ENCODE measurements at regions not wholly inside any gene's neighbourhood (a gene's known extent, or its start where the extent isn't known, plus 50 kb on each side); places are given as distances from the start of the nearest gene placed in this dataset.

- H4K91ac ChIP-seq (ENCODE audit: low read depth, low read length, poor library complexity), result no peak overlapping the region
- peak overlapping the region; percentile 11 for H3K18ac ChIP-seq (ENCODE audit: low read length)
- no peak overlapping the region for H2AK5ac ChIP-seq (ENCODE audit: low read depth, low read length)
- no peak overlapping the region for H3K27ac ChIP-seq (replicated peaks; ENCODE audit: low read length)
- H3K9ac ChIP-seq (ENCODE audit: low read depth, low read length, poor library complexity), result no peak overlapping the region
- WGBS, 2 donors (ENCODE audit: extremely low coverage in 2 of 2, insufficient read length in 2 of 2, insufficient replicate concordance in 1 of 2), result no CpG with 5 or more reads among the region's 4 CpGs
- no peak overlapping the region for H2AFZ ChIP-seq (ENCODE audit: low read length)
- H3K23ac ChIP-seq (ENCODE audit: low read depth, low read length, poor library complexity), result no peak overlapping the region
- no peak overlapping the region for H3K14ac ChIP-seq (ENCODE audit: low read length)
- H3K4me2 ChIP-seq (ENCODE audit: insufficient read depth, low read length, poor library complexity, severe bottlenecking), result no peak overlapping the region
- no peak overlapping the region for H4K8ac ChIP-seq (ENCODE audit: low read depth, low read length)
- H3K4ac ChIP-seq (ENCODE audit: low read length), result no peak overlapping the region
- H3K4me3 ChIP-seq (ENCODE audit: low read length in 2 of 2), result no peak overlapping the region
- H2BK120ac ChIP-seq (ENCODE audit: low read depth, low read length), result no peak overlapping the region
- DNase-seq (ENCODE audit: low spot score), result no peak
- no peak overlapping the region for H2BK12ac ChIP-seq (ENCODE audit: low read length)
- peak overlapping the region; percentile 17 for H2BK5ac ChIP-seq (ENCODE audit: low read length)
- no peaks in the 10 kb centered on the region for H3K36me3 ChIP-seq (replicated peaks in 1 of 2; ENCODE audit: control insufficient read depth in 2 of 2, insufficient read depth in 2 of 2, low read length in 2 of 2)
- H3K4me1 ChIP-seq (ENCODE audit: control insufficient read depth in 2 of 2, insufficient read depth in 1 of 2, low read depth in 1 of 2, low read length in 2 of 2), result peaks cover 7 to 13% of the 10 kb centered on the region in 2 donors
- no peak overlapping the region for H2BK15ac ChIP-seq (ENCODE audit: low read length)
- H3K9me3 ChIP-seq (replicated peaks in 1 of 2; ENCODE audit: control insufficient read depth in 2 of 2, insufficient read depth in 1 of 2, low read depth in 1 of 2, low read length in 2 of 2), result no peaks in the 10 kb centered on the region
- no peaks in the 10 kb centered on the region for H3K27me3 ChIP-seq (ENCODE audit: control insufficient read depth in 3 of 3, insufficient read depth in 3 of 3, low read depth in 1 of 3, low read length in 3 of 3)
- H3K79me1 ChIP-seq (ENCODE audit: low read depth, low read length), result no peaks in the 10 kb centered on the region
These were observed 52.8 kb upstream of the OTOF start for GRCh38 chr2:26530696-26531095.

GRCh38 chr2:26530240-26530540 is 52.3 kb upstream of the OTOF start:
- no peaks in the 10 kb centered on the region for H3K79me1 ChIP-seq (ENCODE audit: low read depth, low read length)
- H3K14ac ChIP-seq (ENCODE audit: low read length), result no peak overlapping the region
- no peak overlapping the region for H3K4me2 ChIP-seq (ENCODE audit: insufficient read depth, low read length, poor library complexity, severe bottlenecking)
- H3K9ac ChIP-seq (ENCODE audit: low read depth, low read length, poor library complexity), result no peak overlapping the region
- H2BK120ac ChIP-seq (ENCODE audit: low read depth, low read length), result no peak overlapping the region
- H2AFZ ChIP-seq (ENCODE audit: low read length), result peak overlapping the region; percentile 85
- H3K18ac ChIP-seq (ENCODE audit: low read length), result peak overlapping the region; percentile 24
- H3K4me1 ChIP-seq (ENCODE audit: control insufficient read depth in 2 of 2, insufficient read depth in 1 of 2, low read depth in 1 of 2, low read length in 2 of 2), result peaks cover 7 to 13% of the 10 kb centered on the region in 2 donors
- H4K8ac ChIP-seq (ENCODE audit: low read depth, low read length), result no peak overlapping the region
- H2BK5ac ChIP-seq (ENCODE audit: low read length), result peak overlapping the region; percentile 17
- no peaks in the 10 kb centered on the region for H3K9me3 ChIP-seq (replicated peaks in 1 of 2; ENCODE audit: control insufficient read depth in 2 of 2, insufficient read depth in 1 of 2, low read depth in 1 of 2, low read length in 2 of 2)
- H3K23ac ChIP-seq (ENCODE audit: low read depth, low read length, poor library complexity), result no peak overlapping the region
- peak overlapping the region; percentile 30 for H2AK5ac ChIP-seq (ENCODE audit: low read depth, low read length)
- H3K4ac ChIP-seq (ENCODE audit: low read length), result no peak overlapping the region
- no peak overlapping the region for H3K4me3 ChIP-seq (ENCODE audit: low read length in 2 of 2)
- no peak overlapping the region for H2BK12ac ChIP-seq (ENCODE audit: low read length)
- H2BK15ac ChIP-seq (ENCODE audit: low read length), result no peak overlapping the region
- WGBS, 2 donors (ENCODE audit: extremely low coverage in 2 of 2, insufficient read length in 2 of 2, insufficient replicate concordance in 1 of 2), result no CpG with 5 or more reads among the region's 10 CpGs
- no peak overlapping the region for H4K91ac ChIP-seq (ENCODE audit: low read depth, low read length, poor library complexity)
- no peak for DNase-seq (ENCODE audit: low spot score)
- no peak overlapping the region for H3K27ac ChIP-seq (replicated peaks; ENCODE audit: low read length)
- no peaks in the 10 kb centered on the region for H3K36me3 ChIP-seq (replicated peaks in 1 of 2; ENCODE audit: control insufficient read depth in 2 of 2, insufficient read depth in 2 of 2, low read length in 2 of 2)
- H3K27me3 ChIP-seq (ENCODE audit: control insufficient read depth in 3 of 3, insufficient read depth in 3 of 3, low read depth in 1 of 3, low read length in 3 of 3), result peaks cover 0 to 3% (median 0%) of the 10 kb centered on the region in 3 experiments

- Histone ChIP-seq H2AK5ac (ENCODE audit: low read depth, low read length) (peak overlapping the region; percentile 40), H3K27me3 (ENCODE audit: control insufficient read depth in 3 of 3, insufficient read depth in 3 of 3, low read depth in 1 of 3, low read length in 3 of 3) (peaks cover 0 to 9% (median 0%) of the 10 kb centered on the region in 3 experiments), H3K79me1 (ENCODE audit: low read depth, low read length) (no peaks in the 10 kb centered on the region), H4K8ac (ENCODE audit: low read depth, low read length) (no peak overlapping the region), H2BK5ac (ENCODE audit: low read length) (peak overlapping the region; percentile 17), H3K4ac (ENCODE audit: low read length) (no peak overlapping the region), H2AFZ (ENCODE audit: low read length) (peak overlapping the region; percentile 85), H2BK15ac (ENCODE audit: low read length) (peak overlapping the region; percentile 19), H3K9ac (ENCODE audit: low read depth, low read length, poor library complexity) (peak overlapping the region; percentile 66), H3K23ac (ENCODE audit: low read depth, low read length, poor library complexity) (no peak overlapping the region), H2BK120ac (ENCODE audit: low read depth, low read length) (no peak overlapping the region), H3K27ac (replicated peaks; ENCODE audit: low read length) (no peak overlapping the region), H3K14ac (ENCODE audit: low read length) (no peak overlapping the region), H3K18ac (ENCODE audit: low read length) (peak overlapping the region; percentile 49), H3K4me2 (ENCODE audit: insufficient read depth, low read length, poor library complexity, severe bottlenecking) (no peak overlapping the region), H3K4me1 (ENCODE audit: control insufficient read depth in 2 of 2, insufficient read depth in 1 of 2, low read depth in 1 of 2, low read length in 2 of 2) (peaks cover 7 to 13% of the 10 kb centered on the region in 2 donors), H3K4me3 (ENCODE audit: low read length in 2 of 2) (no peak overlapping the region), H3K9me3 (replicated peaks in 1 of 2; ENCODE audit: control insufficient read depth in 2 of 2, insufficient read depth in 1 of 2, low read depth in 1 of 2, low read length in 2 of 2) (no peaks in the 10 kb centered on the region), H2BK12ac (ENCODE audit: low read length) (no peak overlapping the region), H3K36me3 (replicated peaks in 1 of 2; ENCODE audit: control insufficient read depth in 2 of 2, insufficient read depth in 2 of 2, low read length in 2 of 2) (no peaks in the 10 kb centered on the region), H4K91ac (ENCODE audit: low read depth, low read length, poor library complexity) (no peak overlapping the region)
- no CpG with 5 or more reads among the region's 20 CpGs for WGBS, 2 donors (ENCODE audit: extremely low coverage in 2 of 2, insufficient read length in 2 of 2, insufficient replicate concordance in 1 of 2)
- DNase-seq (ENCODE audit: low spot score), result no peak
These were observed 51.7 kb upstream of the OTOF start for GRCh38 chr2:26529406-26530239.

GRCh38 chr2:26528836-26529235 is 50.9 kb upstream of the OTOF start:
- no peak overlapping the region for H3K4me2 ChIP-seq (ENCODE audit: insufficient read depth, low read length, poor library complexity, severe bottlenecking)
- peak overlapping the region; percentile 48 for H2AK5ac ChIP-seq (ENCODE audit: low read depth, low read length)
- no CpG with 5 or more reads among the region's 3 CpGs for WGBS, 2 donors (ENCODE audit: extremely low coverage in 2 of 2, insufficient read length in 2 of 2, insufficient replicate concordance in 1 of 2)
- H3K23ac ChIP-seq (ENCODE audit: low read depth, low read length, poor library complexity), result peak overlapping the region; percentile 23
- H3K4me1 ChIP-seq (ENCODE audit: control insufficient read depth in 2 of 2, insufficient read depth in 1 of 2, low read depth in 1 of 2, low read length in 2 of 2), result peaks cover 7% of the 10 kb centered on the region in 2 donors
- no peak overlapping the region for H2BK12ac ChIP-seq (ENCODE audit: low read length)
- no peak overlapping the region for H4K91ac ChIP-seq (ENCODE audit: low read depth, low read length, poor library complexity)
- H3K9ac ChIP-seq (ENCODE audit: low read depth, low read length, poor library complexity), result no peak overlapping the region
- H3K4me3 ChIP-seq (ENCODE audit: low read length in 2 of 2), result no peak overlapping the region
- no peak overlapping the region for H3K27ac ChIP-seq (replicated peaks; ENCODE audit: low read length)
- H3K79me1 ChIP-seq (ENCODE audit: low read depth, low read length), result no peaks in the 10 kb centered on the region
- peaks cover 0 to 9% (median 0%) of the 10 kb centered on the region in 3 experiments for H3K27me3 ChIP-seq (ENCODE audit: control insufficient read depth in 3 of 3, insufficient read depth in 3 of 3, low read depth in 1 of 3, low read length in 3 of 3)
- H2BK5ac ChIP-seq (ENCODE audit: low read length), result no peak overlapping the region
- no peak overlapping the region for H4K8ac ChIP-seq (ENCODE audit: low read depth, low read length)
- H3K9me3 ChIP-seq (replicated peaks in 1 of 2; ENCODE audit: control insufficient read depth in 2 of 2, insufficient read depth in 1 of 2, low read depth in 1 of 2, low read length in 2 of 2), result no peaks in the 10 kb centered on the region
- no peak overlapping the region for H3K14ac ChIP-seq (ENCODE audit: low read length)
- H2AFZ ChIP-seq (ENCODE audit: low read length), result no peak overlapping the region
- H2BK15ac ChIP-seq (ENCODE audit: low read length), result peak overlapping the region; percentile 65
- H3K36me3 ChIP-seq (replicated peaks in 1 of 2; ENCODE audit: control insufficient read depth in 2 of 2, insufficient read depth in 2 of 2, low read length in 2 of 2), result no peaks in the 10 kb centered on the region
- DNase-seq (ENCODE audit: low spot score), result no peak
- no peak overlapping the region for H3K4ac ChIP-seq (ENCODE audit: low read length)
- H2BK120ac ChIP-seq (ENCODE audit: low read depth, low read length), result no peak overlapping the region
- H3K18ac ChIP-seq (ENCODE audit: low read length), result no peak overlapping the region

Data from neuronal stem cell (in vitro differentiated cells).